Erythroblast (primary cell): ENCODE measurements at regions not wholly inside any gene's neighbourhood (a gene's known extent, or its start where the extent isn't known, plus 50 kb on each side); places are given as distances from the start of the nearest gene placed in this dataset.

Experiments used
- GATA1 ChIP-seq: IDR thresholded peaks from 2 replicates; pipeline ENCODE4 v1.6.1; 2011; ENCODE audit warnings: low read depth, mild to moderate bottlenecking, control low read depth, low read length, moderate library complexity
- POLR2A ChIP-seq: IDR thresholded peaks from 2 replicates; pipeline ENCODE4 v1.6.1; 2011; ENCODE audit warnings: mild to moderate bottlenecking, low read length

DNA sequence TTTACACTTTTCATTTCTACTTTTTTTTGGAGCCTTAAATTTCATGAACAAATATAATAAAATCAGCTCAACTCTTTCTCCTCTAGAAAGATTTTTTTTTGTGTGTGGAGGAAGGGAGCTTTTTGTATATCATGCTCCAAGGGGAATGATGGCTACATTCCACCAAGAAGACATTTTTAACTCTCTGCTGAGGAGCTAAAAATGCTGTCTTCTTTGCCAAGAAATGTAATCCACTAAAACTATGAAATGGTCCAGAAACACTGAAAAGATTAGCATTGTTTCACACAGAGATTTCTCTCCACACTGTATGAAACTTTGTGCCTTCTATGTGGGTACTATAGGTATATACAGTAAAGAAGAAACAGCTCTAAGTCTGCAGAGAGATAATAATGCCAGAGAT lies 74.1 kb upstream of the ANK3 start:
- TF ChIP-seq POLR2A (no peak), GATA1 (no peak)
